ENCODE measurements at regions not wholly inside any gene's neighbourhood (a gene's known extent, or its start where the extent isn't known, plus 50 kb on each side); places are given as distances from the start of the nearest gene placed in this dataset.

- Mint-ChIP-seq H3K27me3 (ENCODE audit: low read depth in 2 of 2) (peaks cover 21 to 24% of the 10 kb centered on the region in 2 donors), H3K4me1 (no peaks in the 10 kb centered on the region), H3K9me3 (no peaks in the 10 kb centered on the region), H3K36me3 (no peaks in the 10 kb centered on the region), H3K4me3 (no peak overlapping the region), H3K27ac (no peak overlapping the region)
- Histone ChIP-seq H3K9me3 (ENCODE audit: control insufficient read depth, insufficient read depth, low read length) (no peaks in the 10 kb centered on the region), H3K4me3 (ENCODE audit: low read length) (no peak overlapping the region), H3K4me1 (ENCODE audit: control insufficient read depth, insufficient read depth, low read length) (no peaks in the 10 kb centered on the region), H3K27ac (ENCODE audit: low read length) (no peak overlapping the region), H3K27me3 (ENCODE audit: control insufficient read depth, insufficient read depth, low read length) (no peaks in the 10 kb centered on the region), H3K36me3 (ENCODE audit: control insufficient read depth, insufficient read depth, low read length) (no peaks in the 10 kb centered on the region)
- WGBS (ENCODE audit: insufficient coverage), result 83% methylated on average over 4 of the region's 5 CpGs
- intact Hi-C loops (cut with micrococcal nuclease), result no loop called here
- no peak for TF ChIP-seq CTCF (IDR thresholded peaks at IDR 0.05)
- DNase-seq, result no peak
- no peak for ATAC-seq
Measured at GRCh38 chr4:100060765-100061416, 110.8 kb upstream of the H2AZ1 start.

DNA sequence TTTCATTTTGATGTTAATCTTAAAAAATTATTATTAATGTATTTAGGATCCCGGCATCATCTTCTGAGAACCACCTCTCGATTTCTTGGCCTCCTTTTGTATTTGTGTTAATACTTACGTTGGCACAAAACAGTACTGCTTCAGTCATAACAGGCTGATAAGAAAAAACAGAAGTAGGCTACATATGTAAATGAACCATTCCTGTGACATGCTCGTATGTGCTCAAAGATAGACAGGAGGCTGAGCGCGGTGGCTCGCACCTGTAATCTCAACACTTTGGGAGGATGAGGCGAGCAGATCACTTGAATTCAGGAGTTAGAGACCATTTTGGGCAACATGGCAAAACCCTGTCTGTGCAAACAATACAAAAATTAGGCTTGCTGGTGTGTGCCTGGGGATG lies 109.4 kb upstream of the H2AZ1 start:
- TF ChIP-seq CTCF (IDR thresholded peaks at IDR 0.05), result no peak

DNA sequence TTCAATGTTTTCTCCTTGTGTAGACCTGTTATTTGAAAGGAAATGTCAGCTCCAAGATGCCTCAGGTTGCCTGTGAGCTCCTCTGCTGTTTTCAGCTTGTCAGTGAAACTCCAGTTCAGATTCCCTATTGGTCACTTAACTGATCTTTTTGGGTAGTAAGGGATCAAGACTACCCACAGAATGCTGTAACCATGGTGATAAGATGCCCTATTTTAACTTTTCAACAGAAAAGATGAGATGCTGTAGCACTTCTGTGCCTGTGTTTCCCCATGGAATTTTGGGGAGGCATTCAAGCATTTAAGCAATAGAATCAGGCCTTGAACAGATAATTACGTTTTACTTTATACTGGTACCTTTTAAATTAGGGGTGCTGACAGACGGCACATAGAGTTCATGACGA lies 106.6 kb upstream of the H2AZ1 start:
- peaks cover 16 to 34% of the 10 kb centered on the region in 2 donors for H3K27me3 Mint-ChIP-seq (ENCODE audit: low read depth in 2 of 2)
- no peak for DNase-seq
- H3K4me3 Mint-ChIP-seq, result no peak overlapping the region
- Histone ChIP-seq H3K4me1 (ENCODE audit: control insufficient read depth, insufficient read depth, low read length) (no peaks in the 10 kb centered on the region), H3K9me3 (ENCODE audit: control insufficient read depth, insufficient read depth, low read length) (no peaks in the 10 kb centered on the region), H3K27ac (ENCODE audit: low read length) (no peak overlapping the region), H3K4me3 (ENCODE audit: low read length) (no peak overlapping the region), H3K27me3 (ENCODE audit: control insufficient read depth, insufficient read depth, low read length) (peaks cover 2% of the 10 kb centered on the region), H3K36me3 (ENCODE audit: control insufficient read depth, insufficient read depth, low read length) (no peaks in the 10 kb centered on the region)
- no peaks in the 10 kb centered on the region for H3K4me1 Mint-ChIP-seq
- H3K36me3 Mint-ChIP-seq, result no peaks in the 10 kb centered on the region
- TF ChIP-seq CTCF (IDR thresholded peaks at IDR 0.05), result no peak
- H3K9me3 Mint-ChIP-seq, result no peaks in the 10 kb centered on the region
- H3K27ac Mint-ChIP-seq, result no peak overlapping the region
- WGBS (ENCODE audit: insufficient coverage), result 90% methylated on average over 3 of the region's 3 CpGs
- ATAC-seq, result no peak
- intact Hi-C loops (cut with micrococcal nuclease), result no loop called here

More for the DNA sequence above, 109.4 kb upstream of the H2AZ1 start:
- no peaks in the 10 kb centered on the region for H3K9me3 Mint-ChIP-seq
- ATAC-seq (no peak), DNase-seq (no peak)
- Histone ChIP-seq H3K27me3 (ENCODE audit: control insufficient read depth, insufficient read depth, low read length) (no peaks in the 10 kb centered on the region), H3K27ac (ENCODE audit: low read length) (no peak overlapping the region), H3K36me3 (ENCODE audit: control insufficient read depth, insufficient read depth, low read length) (no peaks in the 10 kb centered on the region), H3K4me3 (ENCODE audit: low read length) (no peak overlapping the region), H3K4me1 (ENCODE audit: control insufficient read depth, insufficient read depth, low read length) (no peaks in the 10 kb centered on the region), H3K9me3 (ENCODE audit: control insufficient read depth, insufficient read depth, low read length) (no peaks in the 10 kb centered on the region)
- H3K4me1 Mint-ChIP-seq, result no peaks in the 10 kb centered on the region
- no peak overlapping the region for H3K4me3 Mint-ChIP-seq
- 88% methylated on average over 8 of the region's 8 CpGs for WGBS (ENCODE audit: insufficient coverage)
- H3K27me3 Mint-ChIP-seq (ENCODE audit: low read depth in 2 of 2), result peaks cover 26 to 29% of the 10 kb centered on the region in 2 donors
- no peaks in the 10 kb centered on the region for H3K36me3 Mint-ChIP-seq
- H3K27ac Mint-ChIP-seq, result no peak overlapping the region
- intact Hi-C loops (cut with micrococcal nuclease), result no loop called here

DNA sequence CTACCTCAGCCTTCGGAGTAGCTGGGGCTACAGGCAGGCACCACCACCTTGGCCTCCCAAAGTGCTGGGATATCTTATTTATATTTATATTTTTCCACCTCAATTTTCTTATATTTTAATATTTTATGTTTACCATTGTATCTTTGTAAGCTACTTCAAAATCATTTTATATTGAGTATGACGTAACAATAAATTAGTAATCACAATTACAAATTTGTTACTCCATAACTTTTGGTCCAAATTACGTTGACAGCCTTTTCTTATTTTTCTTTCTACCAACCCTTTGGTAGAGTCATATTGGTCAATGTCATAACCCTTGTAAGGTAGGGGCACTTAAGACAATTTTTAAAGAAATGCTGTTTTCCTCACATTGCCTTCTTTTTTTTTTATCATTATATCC lies 104.0 kb upstream of the H2AZ1 start:
- ATAC-seq (no peak), DNase-seq (no peak)
- H3K4me3 Mint-ChIP-seq, result no peak overlapping the region
- peaks cover 17 to 54% of the 10 kb centered on the region in 2 donors for H3K27me3 Mint-ChIP-seq (ENCODE audit: low read depth in 2 of 2)
- no peak overlapping the region for H3K27ac ChIP-seq (ENCODE audit: low read length)
- no peaks in the 10 kb centered on the region for H3K9me3 ChIP-seq (ENCODE audit: control insufficient read depth, insufficient read depth, low read length)
- no peaks in the 10 kb centered on the region for H3K4me1 Mint-ChIP-seq
- H3K36me3 Mint-ChIP-seq, result no peaks in the 10 kb centered on the region
- no peaks in the 10 kb centered on the region for H3K4me1 ChIP-seq (ENCODE audit: control insufficient read depth, insufficient read depth, low read length)
- TF ChIP-seq CTCF (IDR thresholded peaks at IDR 0.05), result no peak
- WGBS (ENCODE audit: insufficient coverage), result no CpG with 5 or more reads among the region's 3 CpGs
- H3K27ac Mint-ChIP-seq, result no peak overlapping the region
- intact Hi-C loops (cut with micrococcal nuclease), result no loop called here
- H3K36me3 ChIP-seq (ENCODE audit: control insufficient read depth, insufficient read depth, low read length), result no peaks in the 10 kb centered on the region
- no peak overlapping the region for H3K4me3 ChIP-seq (ENCODE audit: low read length)
- H3K27me3 ChIP-seq (ENCODE audit: control insufficient read depth, insufficient read depth, low read length), result peaks cover 2% of the 10 kb centered on the region
- no peaks in the 10 kb centered on the region for H3K9me3 Mint-ChIP-seq
